Renal pelvis (tissue), 1 donor: ENCODE measurements at regions not wholly inside any gene's neighbourhood (a gene's known extent, or its start where the extent isn't known, plus 50 kb on each side); places are given as distances from the start of the nearest gene placed in this dataset.

Experiments
- DNase-seq: peaks from one replicate; pipeline ENCODE4 v3.0.0-alpha.2; 2013

GRCh38 chr14:76551906-76552305 lies 176.0 kb downstream of the ESRRB start:
- no peak for DNase-seq

- no peak for DNase-seq
These were observed 188.8 kb downstream of the ESRRB start for GRCh38 chr14:76564471-76565422.

- no peak for DNase-seq
These were observed 190.5 kb downstream of the ESRRB start for GRCh38 chr14:76566439-76566838.

GRCh38 chr14:76574416-76575095 lies 186.7 kb upstream of the VASH1 start:
- no peak for DNase-seq

DNA sequence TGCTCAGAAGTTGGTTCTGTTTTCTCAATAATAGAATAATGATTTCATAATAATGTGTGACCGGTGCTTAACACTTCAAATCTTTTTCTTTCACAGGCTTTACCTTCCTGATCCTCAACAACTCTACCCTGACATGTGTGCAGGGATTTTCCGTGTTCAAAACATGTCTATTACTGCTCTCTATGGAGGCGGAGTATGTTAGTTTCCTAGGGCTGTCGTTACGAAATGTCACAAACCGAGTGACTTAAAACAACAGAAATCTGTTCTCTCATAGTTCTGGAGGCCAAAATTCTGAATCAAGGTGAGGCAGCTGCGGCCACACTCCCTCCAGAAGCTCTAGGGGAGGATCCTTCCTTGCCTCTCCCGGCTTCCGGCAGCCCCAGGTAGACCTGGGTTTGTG lies 186.2 kb upstream of the VASH1 start:
- no peak for DNase-seq

GRCh38 chr14:76576047-76576741 lies 185.1 kb upstream of the VASH1 start:
- DNase-seq = no peak

DNA sequence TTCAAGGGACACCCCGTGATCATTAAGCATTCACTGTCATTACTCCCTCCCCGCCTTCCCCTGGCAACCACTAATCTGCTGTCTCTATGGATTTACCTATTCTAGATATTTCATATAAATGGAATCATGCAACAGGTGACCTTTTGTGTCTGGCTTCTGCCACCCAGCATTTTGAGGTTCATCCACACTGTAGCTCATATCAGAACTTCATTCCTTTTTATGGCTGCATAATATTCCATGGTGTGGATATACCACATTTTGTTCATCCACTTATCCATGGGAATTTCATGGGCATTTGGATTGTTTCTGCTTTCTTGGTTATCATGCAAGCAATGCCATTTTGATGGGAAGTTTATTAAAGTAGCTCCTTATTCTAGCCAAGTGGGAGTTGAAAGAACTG lies 184.2 kb upstream of the VASH1 start:
- DNase-seq = no peak

GRCh38 chr14:76577837-76578236 lies 183.4 kb upstream of the VASH1 start:
- no peak for DNase-seq

- DNase-seq = no peak
These were observed 180.9 kb upstream of the VASH1 start for GRCh38 chr14:76580399-76580798.

DNA sequence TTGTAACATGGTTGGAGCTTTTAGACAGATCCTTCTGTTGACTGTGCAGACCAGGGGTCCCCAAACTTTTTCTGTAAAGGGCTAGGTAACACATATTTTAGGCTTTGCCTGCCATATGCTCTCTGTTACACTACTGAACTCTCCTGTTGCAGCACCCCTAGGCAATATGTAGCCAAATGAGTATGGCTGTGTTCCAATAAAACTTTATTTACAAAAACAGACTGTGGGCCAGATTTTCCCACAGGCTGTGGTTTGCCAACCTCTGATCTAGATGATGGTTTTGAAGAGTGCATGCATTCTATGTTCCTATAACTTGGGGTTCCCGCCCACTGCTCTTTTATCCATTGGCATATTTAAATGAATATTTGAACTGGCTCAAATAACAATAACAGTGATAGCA lies 180.3 kb upstream of the VASH1 start:
- DNase-seq = no peak

DNA sequence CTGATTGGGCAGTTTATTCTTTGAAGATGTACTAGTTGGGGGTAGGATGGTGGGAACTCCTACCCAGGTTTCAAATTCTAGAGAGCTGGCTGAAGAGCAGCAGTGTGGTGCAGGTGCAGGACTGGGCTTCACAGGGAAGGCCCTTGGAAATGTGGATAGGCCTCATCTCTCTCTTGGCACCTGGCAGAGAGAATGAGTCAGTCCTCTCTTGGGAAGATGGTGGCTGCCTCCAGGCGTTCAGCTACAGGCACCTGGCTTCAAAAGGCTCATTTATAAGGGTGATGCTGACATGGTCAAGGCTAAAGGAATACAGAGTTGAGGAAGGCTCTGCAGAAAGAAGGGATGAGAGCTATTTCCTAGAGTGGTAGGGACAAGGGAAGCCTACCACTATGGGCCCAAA lies 179.7 kb upstream of the VASH1 start:
- no peak for DNase-seq

DNA sequence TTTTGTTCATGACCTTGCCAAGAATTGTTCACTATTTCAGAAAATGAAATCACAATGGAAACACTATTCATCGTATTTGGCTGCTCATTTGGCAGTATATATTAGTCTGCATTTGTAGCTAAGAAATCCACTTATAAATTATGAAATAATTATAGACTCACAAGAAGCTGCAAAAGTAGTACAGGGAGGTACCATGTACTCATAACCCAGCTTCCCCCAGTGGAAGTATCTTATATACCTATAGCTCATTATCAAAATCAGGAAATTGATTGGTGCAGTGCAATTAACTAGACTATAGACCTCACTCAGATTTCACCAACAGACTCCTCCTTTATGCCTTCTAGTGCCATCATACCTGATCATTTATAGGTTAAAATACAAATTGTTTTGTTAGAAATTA lies 178.8 kb upstream of the VASH1 start:
- no peak for DNase-seq

GRCh38 chr14:76583174-76583573 lies 178.1 kb upstream of the VASH1 start:
- no peak for DNase-seq

DNA sequence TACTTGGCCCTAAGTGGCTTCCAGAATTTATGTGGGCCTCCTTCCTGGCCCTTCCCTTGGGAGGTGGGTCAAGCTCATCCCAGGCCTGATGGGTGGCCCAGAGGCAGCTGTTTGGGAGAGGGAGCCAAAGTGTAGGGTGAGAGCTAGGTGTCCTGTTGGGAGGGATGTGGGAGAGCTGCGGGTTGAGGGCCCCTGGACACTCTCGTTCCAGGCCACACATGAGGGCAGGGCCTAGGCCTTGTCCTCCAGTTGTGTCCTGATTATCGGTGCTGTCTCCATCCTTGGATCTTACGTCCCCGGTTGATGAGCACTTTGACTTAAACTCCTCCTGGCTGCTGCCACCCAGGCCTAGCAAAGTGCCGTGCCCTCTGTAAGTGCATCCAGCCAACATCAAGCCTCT lies 177.5 kb upstream of the VASH1 start:
- DNase-seq = no peak

GRCh38 chr14:76584271-76584702 lies 177.0 kb upstream of the VASH1 start:
- DNase-seq = peak; percentile 85

DNA sequence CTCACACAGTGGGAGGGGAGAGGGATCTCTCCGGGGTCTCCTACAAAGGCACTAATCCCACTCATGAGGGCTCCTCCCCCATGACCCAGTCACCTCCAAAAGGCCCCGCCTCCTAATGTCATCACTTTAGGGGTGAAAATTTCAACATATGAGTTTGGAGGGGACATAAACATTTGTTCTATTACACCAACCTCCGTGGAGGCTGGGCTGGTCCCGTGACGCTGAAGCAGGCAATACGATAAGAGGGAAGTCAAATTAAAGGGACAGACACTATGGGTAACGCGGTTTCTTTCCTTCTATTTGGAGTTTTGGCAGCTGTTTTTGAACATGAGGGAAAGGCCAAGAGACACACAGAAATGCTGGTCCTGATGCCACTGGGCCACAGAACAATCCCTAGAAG lies 175.7 kb upstream of the VASH1 start:
- no peak for DNase-seq

DNA sequence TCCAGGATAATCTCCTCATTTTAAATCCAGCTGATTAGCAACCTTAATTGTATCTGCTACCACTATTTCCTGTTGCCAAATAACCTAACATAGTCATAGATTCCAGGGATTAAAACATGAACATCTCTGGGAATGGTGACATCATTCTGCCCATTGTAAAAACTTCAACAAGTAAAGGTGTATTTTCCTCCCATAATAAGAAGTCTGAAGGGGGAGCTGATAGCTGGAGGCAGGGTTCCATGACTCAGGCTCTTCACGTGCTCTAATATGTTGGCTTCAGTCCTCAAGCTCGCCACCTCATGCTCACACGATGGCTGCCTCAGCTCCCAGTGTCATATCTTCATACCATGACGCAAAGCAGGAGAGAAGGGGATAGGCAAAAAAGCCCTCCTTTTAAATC lies 172.0 kb upstream of the VASH1 start:
- DNase-seq = no peak

DNA sequence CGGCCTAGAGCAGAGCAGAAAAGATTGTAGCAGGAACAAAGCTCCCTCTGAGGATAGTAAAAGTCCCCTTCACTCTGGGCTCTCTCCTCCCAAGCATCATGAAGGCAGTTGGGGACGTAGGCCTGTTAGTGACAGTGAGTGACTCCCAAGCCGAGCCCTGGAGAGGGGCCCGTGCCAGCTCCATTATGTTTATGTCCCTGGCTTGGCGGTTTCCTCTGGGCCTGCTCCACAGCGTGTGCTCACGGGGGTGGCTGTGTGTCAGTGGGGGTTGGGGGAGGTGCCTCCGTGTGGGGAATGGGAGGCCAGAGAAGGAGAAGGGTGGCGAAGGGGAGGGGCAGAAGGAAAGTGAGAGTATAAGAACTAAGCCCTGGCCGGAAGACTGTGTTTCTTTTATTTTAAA lies 170.0 kb upstream of the VASH1 start:
- no peak for DNase-seq

- DNase-seq = no peak
These were observed 166.0 kb upstream of the VASH1 start for GRCh38 chr14:76595266-76595665.

- no peak for DNase-seq
These were observed 163.9 kb upstream of the VASH1 start for GRCh38 chr14:76597387-76597786.

- DNase-seq = no peak
These were observed 162.1 kb upstream of the VASH1 start for GRCh38 chr14:76599141-76599540.

DNA sequence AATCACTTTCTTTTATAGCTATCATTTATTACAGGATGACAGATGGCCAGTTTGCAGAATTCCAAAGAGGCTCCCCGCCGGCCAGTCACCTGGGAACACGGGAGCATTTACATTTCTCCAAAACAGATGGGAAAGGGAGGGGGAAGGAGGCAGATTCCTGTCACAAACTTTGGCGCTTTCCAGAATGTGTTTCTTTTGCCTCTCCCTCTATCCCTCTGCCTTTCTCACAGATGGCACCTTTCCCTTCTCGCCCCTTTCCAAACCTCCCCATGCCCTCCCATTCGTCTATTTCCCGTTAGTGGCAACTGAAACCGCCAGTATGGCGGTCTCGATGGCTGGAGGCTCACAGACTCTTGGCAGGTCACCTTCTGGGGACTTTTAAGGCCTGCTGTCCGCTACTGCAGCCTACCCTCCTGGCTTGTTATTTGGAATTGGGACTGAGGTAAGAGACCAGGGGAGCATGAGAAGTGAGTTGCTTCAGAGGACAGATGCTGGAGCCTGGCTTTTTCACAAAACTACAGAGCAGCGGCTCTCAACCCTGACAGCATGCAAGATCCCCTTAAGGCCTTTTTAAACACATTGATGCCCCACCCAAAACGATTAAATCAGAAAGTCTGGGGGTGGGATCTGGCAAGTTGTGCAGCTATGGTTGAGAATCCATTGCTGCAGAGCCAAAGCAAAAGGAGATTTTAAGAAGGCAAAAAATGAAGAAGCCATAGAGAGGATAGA lies 161.5 kb upstream of the VASH1 start:
- no peak for DNase-seq
